NT2/D1 (cell line): ENCODE measurements at regions not wholly inside any gene's neighbourhood (a gene's known extent, or its start where the extent isn't known, plus 50 kb on each side); places are given as distances from the start of the nearest gene placed in this dataset.

Experiments used
- DNase-seq: peaks from one replicate; pipeline ENCODE4 v3.0.0-alpha.2; 2011; ENCODE audit warnings: low read depth, low spot score
- H3K27me3 ChIP-seq: 2 replicates; pipeline ENCODE4 v1.6.0; 2011; ENCODE audit warnings: mild to moderate bottlenecking; ENCODE audit not compliant: insufficient read length, insufficient read depth
- H3K36me3 ChIP-seq: 2 replicates; pipeline ENCODE4 v1.6.1; 2011; ENCODE audit warnings: mild to moderate bottlenecking, low read length, mixed read lengths; ENCODE audit not compliant: insufficient read depth, insufficient read length
- H3K4me1 ChIP-seq: 2 replicates; pipeline ENCODE4 v1.5.1; 2011; ENCODE audit not compliant: insufficient read depth, insufficient read length
- H3K4me3 ChIP-seq: 2 replicates; pipeline ENCODE4 v1.5.1; 2011; ENCODE audit warnings: low read depth; ENCODE audit not compliant: insufficient read length
- H3K9ac ChIP-seq: 2 replicates; pipeline ENCODE4 v1.6.0; 2011; ENCODE audit warnings: low read depth; ENCODE audit not compliant: insufficient read length
- H3K9me3 ChIP-seq: 2 replicates; pipeline ENCODE4 v1.5.1; 2011; ENCODE audit warnings: mild to moderate bottlenecking, low read length; ENCODE audit not compliant: insufficient read depth
- SUZ12 ChIP-seq: IDR thresholded peaks from 2 replicates; pipeline ENCODE4 v1.6.1; 2011; ENCODE audit not compliant: insufficient read length, insufficient read depth; ENCODE audit errors: extremely low read depth
- YY1 ChIP-seq: IDR thresholded peaks from 2 replicates; pipeline ENCODE4 v1.6.1; 2011; ENCODE audit not compliant: insufficient read length, insufficient read depth
- ZNF274 ChIP-seq: IDR thresholded peaks from 2 replicates; pipeline ENCODE4 v1.6.1; 2011; ENCODE audit warnings: mild to moderate bottlenecking, low read depth, low read length

- DNase-seq: no peak
- TF ChIP-seq SUZ12: no peak
- TF ChIP-seq ZNF274: no peak
- TF ChIP-seq YY1: no peak
- Histone ChIP-seq H3K36me3 (peaks cover 4% of the 10 kb centered on the region), H3K9ac (no peak overlapping the region), H3K4me3 (no peak overlapping the region), H3K4me1 (no peaks in the 10 kb centered on the region), H3K27me3 (no peaks in the 10 kb centered on the region), H3K9me3 (peaks cover 9% of the 10 kb centered on the region; the same call in 1 of the 2 replicates)
These were observed 354.0 kb downstream of the FLRT2 start for GRCh38 chr14:85883966-85884365.

- Histone ChIP-seq H3K36me3 (peaks cover 4% of the 10 kb centered on the region), H3K27me3 (no peaks in the 10 kb centered on the region), H3K9me3 (peaks cover 9% of the 10 kb centered on the region; the same call in 1 of the 2 replicates), H3K4me3 (no peak overlapping the region), H3K9ac (no peak overlapping the region), H3K4me1 (no peaks in the 10 kb centered on the region)
- DNase-seq: no peak
- TF ChIP-seq ZNF274: no peak
- no peak for TF ChIP-seq SUZ12
- no peak for TF ChIP-seq YY1
These were observed 353.2 kb downstream of the FLRT2 start for GRCh38 chr14:85883101-85883500.

- TF ChIP-seq ZNF274: no peak
- H3K27me3 ChIP-seq: no peaks in the 10 kb centered on the region
- no peak overlapping the region for H3K9ac ChIP-seq
- H3K4me1 ChIP-seq: no peaks in the 10 kb centered on the region
- H3K9me3 ChIP-seq: peaks cover 9% of the 10 kb centered on the region; the same call in 1 of the 2 replicates
- DNase-seq: no peak
- peaks cover 9% of the 10 kb centered on the region for H3K36me3 ChIP-seq
- no peak overlapping the region for H3K4me3 ChIP-seq
These were observed 352.0 kb downstream of the FLRT2 start for GRCh38 chr14:85881935-85882334.

- no peak for DNase-seq
- Histone ChIP-seq H3K9ac (no peak overlapping the region), H3K9me3 (peaks cover 6% of the 10 kb centered on the region; the same call in 1 of the 2 replicates)
These were observed 348.9 kb downstream of the FLRT2 start for GRCh38 chr14:85878874-85879273.

GRCh38 chr14:85873006-85873405 lies 343.1 kb downstream of the FLRT2 start:
- Histone ChIP-seq H3K9me3 (peaks cover 5% of the 10 kb centered on the region; the same call in 1 of the 2 replicates), H3K4me1 (no peaks in the 10 kb centered on the region), H3K36me3 (peaks cover 4% of the 10 kb centered on the region), H3K4me3 (no peak overlapping the region), H3K9ac (no peak overlapping the region), H3K27me3 (no peaks in the 10 kb centered on the region)
- TF ChIP-seq SUZ12 (no peak), ZNF274 (no peak), YY1 (no peak)
- no peak for DNase-seq

More at GRCh38 chr14:85878874-85879273, 348.9 kb downstream of the FLRT2 start:
- no peaks in the 10 kb centered on the region for H3K27me3 ChIP-seq
- H3K4me3 ChIP-seq: no peak overlapping the region
- TF ChIP-seq ZNF274 (no peak), YY1 (no peak), SUZ12 (no peak)
- H3K36me3 ChIP-seq: peaks cover 9% of the 10 kb centered on the region
- no peaks in the 10 kb centered on the region for H3K4me1 ChIP-seq

GRCh38 chr14:85867450-85867849 lies 337.5 kb downstream of the FLRT2 start:
- no peak for TF ChIP-seq ZNF274
- no peak for TF ChIP-seq SUZ12
- no peak for TF ChIP-seq YY1
- H3K36me3 ChIP-seq: no peaks in the 10 kb centered on the region
- no peak for DNase-seq
- H3K9me3 ChIP-seq: no peaks in the 10 kb centered on the region
- no peaks in the 10 kb centered on the region for H3K4me1 ChIP-seq
- H3K27me3 ChIP-seq: no peaks in the 10 kb centered on the region
- H3K9ac ChIP-seq: no peak overlapping the region
- H3K4me3 ChIP-seq: no peak overlapping the region

GRCh38 chr14:85865701-85866100 lies 335.8 kb downstream of the FLRT2 start:
- Histone ChIP-seq H3K9ac (no peak overlapping the region), H3K4me1 (no peaks in the 10 kb centered on the region), H3K36me3 (no peaks in the 10 kb centered on the region), H3K9me3 (no peaks in the 10 kb centered on the region), H3K4me3 (no peak overlapping the region), H3K27me3 (no peaks in the 10 kb centered on the region)
- no peak for DNase-seq
- TF ChIP-seq YY1 (no peak), SUZ12 (no peak), ZNF274 (no peak)
